IPS-18a (cell line): ENCODE measurements at regions not wholly inside any gene's neighbourhood (a gene's known extent, or its start where the extent isn't known, plus 50 kb on each side); places are given as distances from the start of the nearest gene placed in this dataset.
A peak's percentile ranks its signal among the peaks of the same experiment; 100 is the strongest.
"Not testable (repeated sequence)": the region's sequence is repeated elsewhere in the genome, so short reads cannot be mapped to it uniquely, and the experiment has no call there.

Experiments
- H3K27ac ChIP-seq: one replicate; pipeline ENCODE4 v1.5.1; 2013; ENCODE audit warnings: low read length
- H3K27me3 ChIP-seq: one replicate; pipeline ENCODE4 v1.6.1; 2013; ENCODE audit warnings: mild to moderate bottlenecking, low read length; ENCODE audit not compliant: control insufficient read depth, insufficient read depth
- H3K36me3 ChIP-seq: one replicate; pipeline ENCODE4 v1.6.1; 2013; ENCODE audit warnings: low read depth, low read length; ENCODE audit not compliant: control insufficient read depth
- H3K4me1 ChIP-seq: one replicate; pipeline ENCODE4 v1.6.1; 2013; ENCODE audit warnings: low read depth, low read length; ENCODE audit not compliant: control insufficient read depth
- H3K4me3 ChIP-seq: one replicate; pipeline ENCODE4 v1.5.1; 2013; ENCODE audit warnings: low read length
- H3K9ac ChIP-seq: one replicate; pipeline ENCODE4 v1.6.1; 2013; ENCODE audit warnings: mild to moderate bottlenecking, low read length, moderate library complexity
- H3K9me3 ChIP-seq: one replicate; pipeline ENCODE4 v1.6.1; 2013; ENCODE audit warnings: low read depth, low read length; ENCODE audit not compliant: control insufficient read depth

DNA sequence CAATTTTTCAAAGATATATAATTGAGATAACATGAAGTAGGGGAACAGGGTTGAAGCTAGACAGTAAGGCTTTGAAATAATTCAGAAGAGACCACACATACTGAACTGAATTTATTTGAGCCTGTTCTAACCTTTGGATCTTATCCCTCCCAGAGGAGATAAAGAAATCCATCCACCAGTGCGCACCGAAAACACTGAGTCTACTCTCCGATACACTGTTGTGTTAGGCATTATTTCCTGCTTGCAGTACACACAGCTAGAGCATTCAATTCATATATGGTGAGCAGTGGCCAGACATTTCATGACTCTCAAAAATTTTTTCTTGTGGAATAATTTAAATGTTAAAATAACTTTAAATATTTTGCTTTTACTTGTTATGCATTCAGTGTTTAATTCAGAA lies 342.7 kb downstream of the GPD2 start:
- no peak overlapping the region for H3K4me3 ChIP-seq
- H3K27ac ChIP-seq, result no peak overlapping the region
- no peaks in the 10 kb centered on the region for H3K36me3 ChIP-seq

DNA sequence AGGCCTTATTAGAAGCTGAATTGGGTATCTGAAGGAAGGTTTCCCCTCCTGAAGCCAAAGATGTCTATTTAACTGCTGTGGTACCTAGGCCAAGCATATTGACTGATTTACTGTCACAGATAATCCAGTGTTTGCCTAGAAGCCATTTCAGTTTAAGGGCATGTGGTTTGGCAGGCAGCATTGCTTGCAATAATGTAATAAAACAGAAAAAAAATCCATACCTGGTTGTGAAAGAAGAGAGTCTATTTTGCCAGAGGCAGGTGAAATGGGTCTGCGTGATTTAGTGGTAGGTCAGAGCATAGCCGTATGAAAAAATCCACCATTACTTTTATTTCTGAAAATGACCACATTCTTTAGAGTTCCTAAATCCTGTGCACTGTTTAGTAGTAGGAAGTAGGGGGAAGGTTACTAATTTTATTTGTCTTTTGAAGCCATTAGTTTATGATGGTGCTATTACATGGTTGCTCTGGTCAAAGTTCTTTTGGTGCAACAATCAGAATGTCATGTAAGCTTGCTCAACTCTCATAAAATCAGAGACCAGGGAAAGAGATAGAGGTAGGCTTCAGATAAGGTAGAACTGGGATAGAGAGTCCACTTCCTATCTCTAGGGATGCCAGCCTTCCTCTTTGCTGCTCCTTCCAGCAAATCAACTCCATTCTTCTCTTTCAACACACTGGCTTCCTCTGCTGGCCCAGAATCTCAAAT lies 343.4 kb downstream of the GPD2 start:
- Histone ChIP-seq H3K27me3 (no peaks in the 10 kb centered on the region), H3K4me3 (no peak overlapping the region), H3K9ac (no peak overlapping the region), H3K4me1 (no peaks in the 10 kb centered on the region), H3K9me3 (no peaks in the 10 kb centered on the region), H3K36me3 (no peaks in the 10 kb centered on the region), H3K27ac (no peak overlapping the region)

More for the DNA sequence above, 342.7 kb downstream of the GPD2 start:
- Histone ChIP-seq H3K4me1 (no peaks in the 10 kb centered on the region), H3K9me3 (no peaks in the 10 kb centered on the region), H3K9ac (no peak overlapping the region), H3K27me3 (no peaks in the 10 kb centered on the region)

DNA sequence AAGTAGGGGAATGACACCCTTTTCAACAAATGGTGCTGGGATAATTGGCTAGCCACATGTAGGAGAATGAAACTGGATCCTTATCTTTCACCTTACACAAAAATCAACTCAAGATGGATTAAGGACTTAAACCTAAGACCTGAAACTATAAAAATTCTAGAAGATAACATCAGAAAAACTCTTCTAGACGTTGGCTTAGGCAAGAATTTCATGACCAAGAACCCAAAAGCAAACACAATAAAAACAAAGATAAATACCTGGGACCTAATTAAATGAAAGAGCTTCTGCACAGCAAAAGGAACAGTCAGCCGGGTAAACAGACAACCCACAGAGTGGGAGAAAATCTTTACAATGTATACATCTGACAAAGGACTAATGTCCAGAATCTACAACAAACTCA lies 345.5 kb downstream of the GPD2 start:
- H3K36me3 ChIP-seq, H3K4me3 ChIP-seq, H3K27me3 ChIP-seq, H3K9ac ChIP-seq, H3K4me1 ChIP-seq, H3K9me3 ChIP-seq, H3K27ac ChIP-seq: not testable (repeated sequence)

DNA sequence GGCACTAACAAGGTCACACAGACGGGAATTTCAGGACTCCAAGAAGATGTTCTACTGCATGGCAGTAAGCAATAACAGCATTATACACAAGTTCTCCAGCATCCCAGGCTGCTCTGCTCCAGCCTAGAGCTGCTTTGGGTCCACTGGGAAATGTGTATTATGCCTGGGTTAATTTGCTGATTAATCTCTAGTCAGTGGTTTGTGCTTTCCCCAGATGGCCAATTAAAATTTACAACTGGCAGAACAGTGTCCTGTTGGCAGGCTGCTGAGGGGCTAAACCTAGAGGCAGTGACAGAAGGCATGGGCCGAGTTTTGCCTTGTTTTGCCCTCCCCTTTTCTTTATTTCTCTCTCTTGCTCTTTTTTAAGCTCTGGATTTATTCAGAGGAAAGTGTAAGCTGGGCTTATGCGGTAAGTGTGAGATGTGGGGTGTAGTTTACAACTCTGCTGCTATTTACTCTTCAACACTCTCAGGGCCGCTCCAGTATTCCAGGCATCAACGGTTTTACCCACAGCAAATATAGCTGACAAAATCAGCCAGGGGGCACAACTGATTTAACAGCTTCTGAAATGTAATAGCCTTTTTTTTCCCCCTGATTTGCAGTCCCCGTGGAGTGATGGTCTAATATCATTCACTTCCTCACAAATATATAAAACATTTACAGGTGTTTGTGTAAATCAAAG lies 348.0 kb downstream of the GPD2 start:
- Histone ChIP-seq H3K9ac (no peak overlapping the region), H3K27ac (no peak overlapping the region), H3K36me3 (no peaks in the 10 kb centered on the region), H3K27me3 (no peaks in the 10 kb centered on the region), H3K9me3 (no peaks in the 10 kb centered on the region), H3K4me3 (no peak overlapping the region), H3K4me1 (no peaks in the 10 kb centered on the region)

DNA sequence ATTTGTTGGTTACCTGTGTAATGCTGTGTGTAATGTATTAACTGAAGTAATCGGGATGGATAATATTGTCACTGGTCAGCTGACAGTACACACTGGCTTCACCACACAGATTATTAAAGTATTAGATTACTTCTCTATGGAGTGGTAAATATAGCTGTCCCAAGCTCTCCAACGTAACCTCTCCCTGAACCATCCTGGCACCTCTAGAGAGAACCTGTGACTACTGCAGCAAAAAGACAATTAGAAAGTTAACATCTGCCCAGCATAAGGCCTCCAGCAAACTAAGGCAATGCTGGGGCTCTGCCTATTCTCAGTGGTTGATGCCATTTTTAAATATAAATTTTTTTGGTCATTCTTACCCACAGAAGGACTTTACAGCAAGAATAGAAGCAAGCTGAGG lies 351.3 kb downstream of the GPD2 start:
- H3K9ac ChIP-seq, result no peak overlapping the region
- no peak overlapping the region for H3K4me3 ChIP-seq
- no peaks in the 10 kb centered on the region for H3K36me3 ChIP-seq
- H3K9me3 ChIP-seq, result no peaks in the 10 kb centered on the region
- H3K27me3 ChIP-seq, result no peaks in the 10 kb centered on the region
- no peaks in the 10 kb centered on the region for H3K4me1 ChIP-seq
- H3K27ac ChIP-seq, result no peak overlapping the region

DNA sequence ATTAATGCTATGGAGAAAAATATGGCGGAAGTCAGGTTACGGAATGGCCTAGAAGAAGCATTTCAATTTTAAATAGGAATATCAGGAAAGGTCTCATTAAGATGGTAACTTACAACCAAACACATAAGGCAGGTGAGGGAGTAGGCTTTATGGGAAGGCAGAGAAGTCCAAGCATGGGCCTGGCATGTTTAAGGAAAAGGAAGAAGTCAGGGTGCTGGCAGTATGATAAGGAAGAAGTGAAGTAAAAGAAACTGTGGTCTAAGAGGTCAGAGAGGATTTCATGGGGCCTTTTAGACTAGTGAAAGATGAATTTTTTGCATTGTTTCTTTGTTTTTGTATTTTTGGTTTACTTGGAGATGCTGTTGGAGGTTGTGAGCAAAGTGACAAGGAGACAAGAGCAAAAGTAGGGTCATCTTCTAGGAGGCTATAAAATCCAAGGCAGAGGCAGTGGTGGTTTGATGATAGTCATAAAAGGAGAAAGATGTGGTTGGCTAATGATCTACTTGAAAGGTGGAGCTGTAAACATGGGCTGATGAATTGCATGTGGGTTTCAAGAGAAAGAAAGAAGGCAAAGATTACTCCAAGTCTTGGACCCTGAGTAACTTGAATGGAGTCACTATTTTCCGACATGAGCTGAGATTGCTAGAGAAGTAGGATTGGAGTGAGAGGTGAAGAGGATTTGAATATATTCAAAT lies 354.3 kb downstream of the GPD2 start:
- Histone ChIP-seq H3K9me3 (no peaks in the 10 kb centered on the region), H3K27me3 (no peaks in the 10 kb centered on the region), H3K4me3 (no peak overlapping the region), H3K9ac (no peak overlapping the region), H3K36me3 (no peaks in the 10 kb centered on the region), H3K4me1 (no peaks in the 10 kb centered on the region), H3K27ac (no peak overlapping the region)

DNA sequence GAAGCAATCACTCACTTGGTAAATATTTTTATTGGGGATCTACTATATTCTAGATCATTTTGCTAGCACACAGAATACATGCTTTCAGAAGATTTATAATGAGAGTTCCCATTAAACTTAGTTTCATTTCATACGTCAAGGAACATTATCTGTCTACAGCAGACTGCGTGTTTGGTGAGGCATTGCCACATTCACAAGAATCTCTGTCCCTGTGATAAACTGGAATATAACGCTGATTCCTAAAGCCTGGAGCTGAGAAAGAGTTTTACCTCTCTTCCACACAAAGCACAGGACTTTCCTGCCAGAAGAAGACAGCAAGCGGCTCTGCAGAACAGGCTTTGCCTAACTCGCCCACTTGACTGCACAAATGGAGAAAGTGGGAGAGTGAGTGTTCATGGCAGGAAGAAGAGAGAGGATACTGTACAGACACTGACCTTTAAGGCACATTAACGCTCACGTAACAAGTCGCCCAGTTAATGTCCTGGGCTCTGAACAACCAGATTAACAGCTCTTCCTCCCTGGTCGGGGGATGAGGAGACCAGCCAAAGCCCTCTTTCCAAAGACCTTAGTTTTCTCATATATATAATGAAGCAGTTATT lies 356.2 kb downstream of the GPD2 start:
- H3K4me3 ChIP-seq, result no peak overlapping the region
- H3K4me1 ChIP-seq, result no peaks in the 10 kb centered on the region

DNA sequence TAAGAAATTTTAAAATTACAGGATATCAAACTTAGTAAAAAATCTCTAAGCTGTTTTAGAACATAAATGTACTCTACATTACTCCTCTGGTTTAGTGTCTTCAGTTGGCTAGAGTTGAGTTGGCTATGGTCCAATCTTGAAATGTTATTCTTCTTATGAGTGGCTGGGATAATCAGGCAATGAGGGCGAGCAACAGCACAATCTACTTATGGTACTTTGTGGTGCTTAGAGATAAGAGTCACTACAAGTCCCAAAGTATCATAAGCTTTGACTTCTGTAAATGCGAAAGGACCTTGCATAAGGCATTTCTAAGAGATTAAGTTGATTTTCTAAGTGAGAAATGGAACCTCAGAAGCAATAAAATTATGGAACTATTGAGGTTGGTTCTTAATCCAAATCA lies 361.7 kb downstream of the GPD2 start:
- Histone ChIP-seq H3K36me3 (no peaks in the 10 kb centered on the region), H3K9ac (no peak overlapping the region), H3K4me3 (no peak overlapping the region), H3K4me1 (peaks cover 34% of the 10 kb centered on the region), H3K9me3 (no peaks in the 10 kb centered on the region), H3K27ac (no peak overlapping the region), H3K27me3 (no peaks in the 10 kb centered on the region)

More for the DNA sequence above, 356.2 kb downstream of the GPD2 start:
- Histone ChIP-seq H3K27ac (no peak overlapping the region), H3K36me3 (no peaks in the 10 kb centered on the region), H3K27me3 (no peaks in the 10 kb centered on the region), H3K9ac (no peak overlapping the region), H3K9me3 (no peaks in the 10 kb centered on the region)

DNA sequence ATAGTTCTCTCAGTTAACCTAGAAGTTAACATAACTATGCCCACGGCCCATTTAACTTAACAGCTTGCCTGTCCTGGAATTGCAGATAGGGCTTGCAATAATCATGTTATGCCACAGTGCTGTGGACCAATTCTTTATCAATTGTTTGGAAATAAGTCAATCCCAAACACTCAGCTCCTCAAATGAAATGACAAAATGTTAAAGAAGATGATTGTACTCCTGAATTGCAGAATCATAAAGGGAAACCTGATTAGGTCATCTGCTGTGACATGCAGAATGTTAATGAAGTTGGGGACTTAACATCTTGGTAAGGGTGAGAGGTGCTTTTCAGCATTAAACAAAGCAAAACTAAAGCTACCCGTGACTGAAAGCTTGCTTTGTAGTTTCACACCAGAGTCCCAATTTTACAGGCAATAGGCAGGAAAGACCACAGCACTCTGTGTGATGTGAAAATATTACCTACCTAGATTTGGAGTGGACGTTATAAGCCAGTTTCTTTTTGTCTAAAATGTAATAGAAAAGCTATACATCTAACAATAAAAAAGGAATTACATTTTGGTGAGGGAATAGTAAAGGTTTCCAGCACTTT lies 364.0 kb downstream of the GPD2 start:
- Histone ChIP-seq H3K27me3 (no peaks in the 10 kb centered on the region), H3K4me1 (peaks cover 39% of the 10 kb centered on the region), H3K4me3 (peak overlapping the region; percentile 33), H3K9ac (peak overlapping the region; percentile 50), H3K9me3 (no peaks in the 10 kb centered on the region), H3K36me3 (no peaks in the 10 kb centered on the region), H3K27ac (peak overlapping the region; percentile 77)

DNA sequence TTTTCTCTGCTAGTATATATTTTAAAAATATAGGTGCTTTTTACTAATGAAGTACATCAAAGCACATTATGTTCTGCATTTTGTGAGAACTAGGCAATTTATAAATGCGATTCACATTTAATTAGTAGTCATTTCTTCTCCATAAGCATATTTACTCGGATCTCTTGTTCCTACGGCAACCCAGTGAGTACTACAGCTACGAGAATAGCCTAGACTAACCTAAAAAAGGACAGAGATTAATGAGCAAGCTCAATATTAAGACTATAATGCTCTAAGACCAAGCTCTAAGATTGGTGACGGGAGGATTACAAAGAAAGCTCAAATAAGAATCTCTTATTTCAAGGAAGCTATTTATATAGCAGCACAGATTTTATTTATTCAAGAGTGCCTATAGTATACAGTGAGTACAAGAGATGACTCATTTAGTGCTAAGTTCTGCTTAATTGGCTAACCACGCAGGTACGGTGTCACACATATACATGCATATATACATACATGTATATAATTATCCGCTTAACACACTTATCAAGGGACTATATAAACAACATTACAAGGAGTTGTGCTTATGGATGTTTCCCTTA lies 364.7 kb downstream of the GPD2 start:
- H3K9me3 ChIP-seq, result no peaks in the 10 kb centered on the region
- H3K27me3 ChIP-seq, result no peaks in the 10 kb centered on the region
- H3K36me3 ChIP-seq, result no peaks in the 10 kb centered on the region
- no peak overlapping the region for H3K4me3 ChIP-seq
- H3K4me1 ChIP-seq, result peaks cover 39% of the 10 kb centered on the region
- H3K27ac ChIP-seq, result no peak overlapping the region
- peak overlapping the region; percentile 50 for H3K9ac ChIP-seq

DNA sequence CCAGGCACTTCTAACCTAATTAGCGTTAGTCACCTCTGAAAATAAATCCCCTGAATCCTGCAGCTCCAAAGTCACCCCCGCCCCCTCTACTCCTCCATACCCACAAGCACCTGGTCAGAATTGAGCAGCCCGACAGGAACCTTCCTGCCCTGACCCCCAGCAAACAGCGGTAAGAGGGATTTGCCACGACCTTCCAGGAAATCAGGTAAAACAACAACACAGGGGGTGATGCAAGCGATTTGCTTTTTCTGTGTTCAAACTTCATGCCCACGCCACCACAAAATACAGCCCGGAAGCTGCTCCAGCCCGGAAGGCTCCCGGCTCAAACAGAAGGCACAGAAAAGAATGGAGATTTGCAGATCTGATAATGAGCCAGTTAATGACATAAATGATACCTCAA lies 367.1 kb downstream of the GPD2 start:
- no peaks in the 10 kb centered on the region for H3K9me3 ChIP-seq
- no peaks in the 10 kb centered on the region for H3K36me3 ChIP-seq
- H3K27ac ChIP-seq, result no peak overlapping the region
- no peak overlapping the region for H3K4me3 ChIP-seq
- H3K9ac ChIP-seq, result no peak overlapping the region
- H3K27me3 ChIP-seq, result no peaks in the 10 kb centered on the region
- H3K4me1 ChIP-seq, result peaks cover 39% of the 10 kb centered on the region
